ENCODE measurements at regions not wholly inside any gene's neighbourhood (a gene's known extent, or its start where the extent isn't known, plus 50 kb on each side); places are given as distances from the start of the nearest gene placed in this dataset.

DNA sequence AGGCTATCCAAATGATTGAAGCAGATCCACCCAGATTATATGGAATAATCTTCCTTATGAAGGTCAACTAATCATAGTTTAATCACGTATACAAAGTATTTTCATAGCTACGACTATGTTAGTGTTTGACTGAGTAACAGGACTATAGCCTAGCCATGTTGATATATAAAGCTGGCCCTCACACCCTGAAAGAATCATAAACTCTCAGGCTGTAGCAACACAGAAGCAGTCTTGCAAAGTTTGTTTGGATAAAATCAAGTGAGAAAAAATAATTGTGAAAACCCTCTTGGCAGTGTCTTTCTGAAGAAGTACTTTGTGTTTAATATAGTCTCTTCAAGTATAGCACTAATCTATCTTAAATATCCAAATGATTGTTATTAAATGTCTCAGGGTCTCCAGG, 374.5 kb upstream of the DAB2 start:
- no peak for TF ChIP-seq CTCF (conservative IDR thresholded peaks at IDR 0.05 in 1 of 2, IDR thresholded peaks at IDR 0.05 in 1 of 2; ENCODE audit: low read depth in 1 of 2, low read length in 2 of 2)
- TF ChIP-seq EZH2 (IDR thresholded peaks at IDR 0.05; ENCODE audit: low read length, missing control alignments), result no peak

Measured in fibroblast of lung (primary cell).